Muscle of leg (tissue), 3 donors: ENCODE measurements at regions not wholly inside any gene's neighbourhood (a gene's known extent, or its start where the extent isn't known, plus 50 kb on each side); places are given as distances from the start of the nearest gene placed in this dataset.

Source experiments
- DNase-seq: peaks from one replicate; pipeline ENCODE4 v3.0.0; 2013
- H3K27ac ChIP-seq: one replicate; pipeline ENCODE4 v1.5.1; 2013; ENCODE audit warnings: mild to moderate bottlenecking, low read length, control low read depth
- H3K27me3 ChIP-seq: one replicate; pipeline ENCODE4 v1.6.1; 2013; ENCODE audit warnings: low read length; ENCODE audit not compliant: control insufficient read depth, insufficient read depth
- H3K36me3 ChIP-seq: one replicate; pipeline ENCODE4 v1.6.1; 2013; ENCODE audit warnings: low read length; ENCODE audit not compliant: control insufficient read depth, insufficient read depth
- H3K4me1 ChIP-seq: one replicate; pipeline ENCODE4 v1.6.1; 2013; ENCODE audit warnings: low read length; ENCODE audit not compliant: control insufficient read depth, insufficient read depth
- H3K4me3 ChIP-seq: one replicate; pipeline ENCODE4 v1.5.1; 2013; ENCODE audit warnings: low read length, control low read depth
- H3K9me3 ChIP-seq: replicated peaks from 2 replicates; pipeline ENCODE4 v1.6.1; 2013; ENCODE audit warnings: low read depth, low read length; ENCODE audit not compliant: control insufficient read depth
- WGBS: methylation state at CpG from one replicate; pipeline ENCODE4 v1.1.5; 2013; ENCODE audit warnings: missing lambda C conversion rate; ENCODE audit not compliant: insufficient coverage; 5-methylcytosine and 5-hydroxymethylcytosine counted together

DNA sequence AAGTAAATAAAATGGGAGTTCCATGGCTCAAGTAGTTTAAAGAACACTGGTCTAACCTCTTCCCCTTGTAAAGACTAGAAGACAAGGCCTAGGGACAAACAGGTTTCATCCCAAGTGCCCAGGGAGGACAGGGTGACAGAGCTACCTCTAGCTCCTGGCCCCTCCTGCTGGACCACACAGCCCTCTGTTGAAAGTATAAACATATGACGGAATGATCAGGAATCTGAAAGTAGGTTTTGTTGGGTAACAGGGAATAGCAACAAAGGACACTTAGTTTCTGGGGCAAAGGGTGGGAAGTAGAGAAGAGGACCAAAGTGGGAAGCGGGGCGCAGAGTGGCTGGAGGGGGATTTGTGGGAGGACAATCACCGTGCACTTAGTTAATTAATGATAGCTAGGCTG is 67.0 kb upstream of the DAB2IP start:
- Histone ChIP-seq H3K36me3 (no peaks in the 10 kb centered on the region), H3K27me3 (peaks cover 14% of the 10 kb centered on the region), H3K27ac (no peak overlapping the region), H3K4me3 (no peak overlapping the region), H3K4me1 (peaks cover 15% of the 10 kb centered on the region), H3K9me3 (no peaks in the 10 kb centered on the region)
- 70% methylated on average over 4 of the region's 4 CpGs for WGBS
- DNase-seq = no peak

DNA sequence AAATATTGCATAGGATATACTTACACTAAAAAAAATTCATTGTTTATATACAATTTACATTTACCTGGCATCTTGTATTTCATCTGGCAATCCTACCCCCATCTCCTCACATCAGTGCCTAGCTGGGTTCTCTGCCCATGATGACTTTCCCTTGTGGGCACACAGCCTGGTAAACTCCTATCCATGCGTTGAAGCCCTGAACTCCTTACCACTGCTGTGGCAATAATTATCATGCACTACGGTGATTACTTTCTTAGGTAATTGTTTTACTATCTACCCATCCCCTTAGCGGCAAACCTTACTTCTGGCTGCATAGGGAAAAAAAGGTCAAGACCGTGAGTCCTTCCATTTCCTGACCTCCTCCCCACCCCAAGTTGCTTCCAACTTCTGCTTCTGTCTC is 63.6 kb upstream of the DAB2IP start:
- Histone ChIP-seq H3K27me3 (peaks cover 6% of the 10 kb centered on the region), H3K9me3 (no peaks in the 10 kb centered on the region), H3K27ac (no peak overlapping the region), H3K36me3 (peaks cover 8% of the 10 kb centered on the region), H3K4me3 (no peak overlapping the region), H3K4me1 (no peaks in the 10 kb centered on the region)
- no peak for DNase-seq
- WGBS = 90% methylated on average over 4 of the region's 4 CpGs

DNA sequence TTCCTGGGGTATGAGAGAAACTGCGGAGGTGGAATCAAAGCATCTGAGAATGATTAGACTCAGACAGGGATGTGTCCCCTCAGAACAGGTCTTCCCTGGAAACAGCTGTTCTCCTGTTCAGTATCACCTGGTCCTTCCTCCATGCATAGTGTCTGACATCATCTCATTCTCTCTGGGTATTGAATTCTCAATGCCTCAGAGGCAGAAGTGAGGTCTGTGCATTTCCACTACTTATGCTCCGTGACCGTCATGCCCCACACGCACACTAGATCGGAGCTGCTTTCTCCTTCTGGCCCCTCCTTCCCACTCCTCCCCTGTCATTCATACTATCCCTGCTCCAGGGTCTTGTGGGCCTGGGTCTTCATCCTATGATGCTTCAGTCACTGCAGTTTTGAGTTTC is 61.4 kb upstream of the DAB2IP start:
- DNase-seq = no peak
- Histone ChIP-seq H3K9me3 (no peaks in the 10 kb centered on the region), H3K27ac (no peak overlapping the region), H3K27me3 (peaks cover 4% of the 10 kb centered on the region), H3K4me1 (no peaks in the 10 kb centered on the region), H3K4me3 (no peak overlapping the region), H3K36me3 (peaks cover 8% of the 10 kb centered on the region)
- WGBS = 54% methylated on average over 4 of the region's 5 CpGs

DNA sequence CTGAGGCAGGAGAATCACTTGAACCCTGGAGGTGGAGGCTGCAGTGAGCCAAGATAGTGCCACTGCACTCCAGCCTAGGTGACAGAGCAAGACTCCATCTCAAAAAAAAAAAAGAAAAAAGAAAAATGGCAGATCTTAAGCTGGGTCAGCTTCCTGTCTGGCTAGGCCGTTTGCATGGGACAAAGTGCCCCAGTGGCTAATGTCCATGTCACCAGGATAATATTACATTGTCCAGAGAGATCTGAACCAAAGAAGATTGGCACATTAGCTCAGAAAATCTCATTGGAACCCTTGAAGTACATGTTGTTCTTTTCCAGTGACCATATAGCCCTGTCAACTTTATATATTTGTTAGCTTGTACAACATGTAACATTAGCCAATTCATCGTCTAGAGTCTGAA is 59.2 kb upstream of the DAB2IP start:
- WGBS = 40% methylated on average over 1 of the region's 2 CpGs
- peaks cover 7% of the 10 kb centered on the region for H3K9me3 ChIP-seq
- no peak for DNase-seq
- H3K4me1 ChIP-seq = peaks cover under 1% of the 10 kb centered on the region
- no peak overlapping the region for H3K4me3 ChIP-seq
- peaks cover 4% of the 10 kb centered on the region for H3K27me3 ChIP-seq
- H3K27ac ChIP-seq = no peak overlapping the region
- H3K36me3 ChIP-seq = peaks cover 8% of the 10 kb centered on the region

DNA sequence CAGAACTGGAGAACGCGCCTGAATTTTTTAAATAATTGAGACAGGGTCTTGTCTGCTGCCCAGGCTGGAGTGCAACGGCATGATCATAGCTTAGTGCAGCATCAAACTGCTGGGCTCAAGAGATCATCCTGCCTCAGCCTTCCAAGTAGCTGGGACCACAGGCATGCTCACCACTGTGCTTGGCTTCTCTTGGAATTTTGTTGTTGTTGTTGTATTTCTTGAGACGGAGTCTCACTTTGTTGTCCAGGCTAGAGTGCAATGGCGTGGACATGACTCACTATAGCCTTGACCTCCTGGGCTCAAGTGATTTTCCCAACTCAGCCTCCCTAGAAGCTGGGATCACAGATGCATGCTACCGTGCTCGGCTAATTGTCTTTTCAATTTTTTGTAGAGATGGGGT is 58.4 kb upstream of the DAB2IP start:
- no peak overlapping the region for H3K4me3 ChIP-seq
- H3K27ac ChIP-seq = no peak overlapping the region
- 83% methylated on average over 5 of the region's 7 CpGs for WGBS
- peaks cover 8% of the 10 kb centered on the region for H3K27me3 ChIP-seq
- peaks cover 8% of the 10 kb centered on the region for H3K4me1 ChIP-seq
- peaks cover 9% of the 10 kb centered on the region for H3K9me3 ChIP-seq
- peaks cover 8% of the 10 kb centered on the region for H3K36me3 ChIP-seq
- DNase-seq = no peak

DNA sequence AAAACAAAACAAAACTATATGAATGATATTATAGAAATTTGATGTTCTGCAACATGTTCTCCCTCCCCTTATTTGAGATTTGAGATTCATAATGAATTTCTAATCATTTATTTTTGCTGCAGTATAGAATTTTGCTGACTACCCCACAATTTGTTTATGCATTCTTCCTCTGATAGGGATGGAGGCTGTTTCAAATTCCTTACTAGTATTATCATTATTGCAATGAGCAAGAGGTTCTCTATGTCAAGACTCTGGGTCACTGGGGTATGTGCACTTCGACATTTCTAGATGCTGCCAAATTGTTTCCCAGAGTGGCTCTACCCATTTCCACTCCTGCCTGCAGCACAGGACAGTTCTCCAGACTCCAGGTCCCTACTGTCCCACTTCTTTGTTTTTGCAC is 54.9 kb upstream of the DAB2IP start:
- DNase-seq = no peak
- Histone ChIP-seq H3K27me3 (peaks cover 31% of the 10 kb centered on the region), H3K9me3 (peaks cover 9% of the 10 kb centered on the region), H3K36me3 (no peaks in the 10 kb centered on the region), H3K4me3 (no peak overlapping the region), H3K27ac (no peak overlapping the region), H3K4me1 (peaks cover 32% of the 10 kb centered on the region)
- 86% methylated on average over 1 of the region's 1 CpG for WGBS

DNA sequence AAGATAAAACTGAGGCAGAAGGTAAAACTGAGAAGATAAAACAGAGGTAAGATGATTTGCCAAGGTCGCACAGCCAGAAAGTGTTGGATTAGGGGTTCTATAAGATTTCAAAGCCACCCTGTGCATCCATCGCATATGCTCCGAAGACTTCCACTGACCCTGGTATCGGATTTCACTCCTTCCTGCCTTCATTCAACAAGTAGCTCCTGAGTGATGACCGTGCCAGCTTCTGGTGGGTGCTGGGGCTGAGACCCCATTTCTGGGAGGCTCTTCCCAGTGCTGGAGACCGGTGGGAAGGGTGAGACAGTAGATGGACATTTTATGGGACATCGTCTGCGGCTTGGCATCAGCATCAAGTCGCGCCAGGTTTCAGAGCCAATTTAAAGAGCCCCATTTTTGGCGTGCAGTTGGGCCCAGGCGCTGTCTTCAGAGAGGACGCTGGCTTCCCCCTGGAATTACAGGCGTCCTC is 53.7 kb upstream of the DAB2IP start:
- 15% methylated on average over 9 of the region's 14 CpGs for WGBS
- H3K27ac ChIP-seq = peak overlapping the region; percentile 83
- DNase-seq = no peak
- peaks cover 32% of the 10 kb centered on the region for H3K4me1 ChIP-seq
- peaks cover 31% of the 10 kb centered on the region for H3K27me3 ChIP-seq
- no peaks in the 10 kb centered on the region for H3K36me3 ChIP-seq
- H3K4me3 ChIP-seq = no peak overlapping the region
- H3K9me3 ChIP-seq = peaks cover 9% of the 10 kb centered on the region

DNA sequence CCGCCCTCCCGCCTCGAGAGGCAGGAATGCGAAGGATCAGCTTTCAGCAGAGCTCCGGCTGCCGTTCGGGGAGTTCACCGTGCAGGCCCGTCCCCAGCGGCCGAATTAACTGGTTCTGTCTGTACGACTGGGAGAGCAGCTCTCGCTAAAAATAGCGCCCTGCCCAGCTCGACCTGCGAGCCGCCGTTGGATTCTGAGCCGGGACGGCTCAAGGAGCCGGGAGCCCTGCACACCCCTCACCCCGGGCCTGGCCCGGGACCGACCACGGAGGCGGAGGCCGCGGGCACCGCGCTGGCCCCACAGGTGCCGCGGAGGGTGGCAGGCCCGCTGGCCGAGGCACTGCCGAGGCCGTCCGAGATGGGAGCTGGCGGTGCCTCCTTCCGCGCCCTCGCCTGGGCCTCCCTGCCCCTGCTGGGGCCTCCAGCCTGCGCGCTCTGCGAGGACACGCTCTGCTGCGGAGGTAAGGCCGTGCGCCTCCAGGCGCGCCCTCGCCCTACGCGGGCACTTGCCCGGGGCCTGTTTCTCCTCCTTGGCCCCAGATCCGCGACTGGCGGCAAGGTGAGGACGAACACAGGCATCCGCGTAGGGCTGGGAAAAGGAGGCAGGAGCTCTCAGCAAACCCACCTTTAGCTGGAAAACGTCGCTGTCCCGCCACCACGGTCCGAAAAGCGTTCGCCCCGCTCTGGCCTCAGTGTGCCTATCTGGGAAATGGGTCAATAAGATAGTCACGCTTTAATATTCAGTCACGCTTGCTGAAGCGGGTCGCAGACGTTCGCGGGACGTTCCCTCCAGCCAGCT is 53.1 kb upstream of the DAB2IP start:
- Histone ChIP-seq H3K9me3 (peaks cover 9% of the 10 kb centered on the region), H3K27me3 (peaks cover 31% of the 10 kb centered on the region), H3K4me3 (peak overlapping the region; percentile 52), H3K36me3 (no peaks in the 10 kb centered on the region), H3K27ac (peak overlapping the region; percentile 92), H3K4me1 (peaks cover 35% of the 10 kb centered on the region)
- DNase-seq = peak; percentile 89
- WGBS = 9% methylated on average over 68 of the region's 76 CpGs

DNA sequence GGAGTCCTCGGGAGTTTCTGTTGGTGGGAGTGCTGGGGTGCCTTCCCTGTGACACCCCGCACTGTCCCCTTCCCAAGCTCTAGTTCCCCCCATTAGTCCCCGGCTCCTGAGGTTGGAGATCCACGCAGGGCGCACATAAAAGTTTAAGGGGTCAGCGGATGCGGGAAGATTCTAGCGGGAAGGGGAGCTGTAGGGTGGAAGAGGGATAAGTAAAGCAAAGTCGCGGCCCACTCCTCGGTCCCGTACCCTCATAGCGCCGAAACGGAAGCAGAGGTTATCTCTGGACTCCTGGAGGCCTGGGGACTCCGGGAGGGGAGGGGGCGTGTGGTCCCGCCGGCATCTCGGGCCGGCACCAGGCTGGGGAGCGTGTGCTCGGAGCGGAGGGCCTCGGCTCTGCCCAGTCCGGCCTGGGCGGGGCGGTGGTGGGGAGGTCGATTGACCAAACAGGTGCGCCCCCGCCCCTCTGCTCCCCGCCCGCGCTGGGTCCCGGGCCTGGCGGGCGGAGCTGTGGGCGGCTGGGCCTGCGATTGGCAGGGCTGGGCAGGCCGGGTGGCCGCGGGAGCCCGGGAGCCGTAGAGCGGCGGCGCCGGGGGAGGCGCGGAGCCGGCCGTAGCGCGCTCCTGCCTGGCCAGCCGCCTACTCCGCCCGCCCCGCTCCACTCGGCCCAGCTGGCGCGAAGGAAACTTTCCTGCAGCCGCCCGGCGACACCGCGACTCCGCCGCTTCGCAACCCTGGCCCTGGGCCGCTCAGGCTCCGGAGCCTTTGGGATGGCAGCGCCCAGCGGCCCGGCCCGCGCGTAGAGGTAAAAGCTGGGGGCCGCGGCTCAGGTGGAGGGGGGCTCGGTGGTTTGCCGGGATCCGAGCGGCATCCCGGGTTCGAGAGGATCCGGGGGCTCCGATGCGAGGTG is 52.2 kb upstream of the DAB2IP start:
- peak; percentile 85 for DNase-seq
- Histone ChIP-seq H3K4me3 (peak overlapping the region; percentile 60), H3K27ac (peak overlapping the region; percentile 92), H3K36me3 (no peaks in the 10 kb centered on the region), H3K4me1 (peaks cover 44% of the 10 kb centered on the region), H3K27me3 (peaks cover 31% of the 10 kb centered on the region), H3K9me3 (peaks cover 9% of the 10 kb centered on the region)
- WGBS = under 1% methylated on average over 68 of the region's 88 CpGs

DNA sequence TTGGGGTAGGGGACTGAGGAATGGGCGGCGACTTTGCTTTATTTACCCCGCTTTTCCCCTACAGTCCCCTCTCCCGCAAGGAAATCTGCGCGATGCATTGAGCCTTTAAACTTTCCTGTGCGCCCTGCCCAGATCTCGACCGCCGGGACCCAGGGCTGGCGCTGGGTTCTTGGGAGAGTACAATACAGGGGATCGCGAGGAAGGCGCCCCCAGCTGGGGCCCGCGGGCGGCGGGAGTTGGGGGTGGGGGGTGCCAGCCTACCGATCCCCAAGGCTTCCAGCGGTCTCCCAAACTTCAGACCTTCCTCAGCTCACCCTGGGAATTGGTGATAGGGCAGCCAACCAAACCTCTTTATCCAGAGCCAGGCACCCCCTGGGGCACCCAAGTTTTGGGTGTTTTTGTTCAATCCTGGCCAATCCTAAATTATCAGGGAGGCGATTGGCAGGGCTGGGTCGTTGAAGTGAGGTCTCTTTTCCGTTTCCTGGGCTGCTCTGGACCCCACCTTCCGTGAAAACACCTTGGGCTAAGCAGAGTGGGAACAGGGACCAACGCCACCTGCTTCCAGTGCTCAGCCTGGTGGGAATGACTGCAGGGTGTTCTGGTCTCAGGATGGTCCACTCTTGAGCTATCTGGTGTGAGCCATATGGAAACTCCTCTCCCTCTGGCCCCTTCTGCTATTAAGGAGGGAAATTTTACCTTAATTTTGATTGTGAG is 51.4 kb upstream of the DAB2IP start:
- Histone ChIP-seq H3K4me3 (peak overlapping the region; percentile 60), H3K27me3 (peaks cover 31% of the 10 kb centered on the region), H3K4me1 (peaks cover 49% of the 10 kb centered on the region), H3K9me3 (peaks cover 9% of the 10 kb centered on the region), H3K27ac (peak overlapping the region; percentile 69), H3K36me3 (no peaks in the 10 kb centered on the region)
- 18% methylated on average over 11 of the region's 25 CpGs for WGBS
- DNase-seq = peak; percentile 20
